ENCODE measurements at regions not wholly inside any gene's neighbourhood (a gene's known extent, or its start where the extent isn't known, plus 50 kb on each side); places are given as distances from the start of the nearest gene placed in this dataset.

DNA sequence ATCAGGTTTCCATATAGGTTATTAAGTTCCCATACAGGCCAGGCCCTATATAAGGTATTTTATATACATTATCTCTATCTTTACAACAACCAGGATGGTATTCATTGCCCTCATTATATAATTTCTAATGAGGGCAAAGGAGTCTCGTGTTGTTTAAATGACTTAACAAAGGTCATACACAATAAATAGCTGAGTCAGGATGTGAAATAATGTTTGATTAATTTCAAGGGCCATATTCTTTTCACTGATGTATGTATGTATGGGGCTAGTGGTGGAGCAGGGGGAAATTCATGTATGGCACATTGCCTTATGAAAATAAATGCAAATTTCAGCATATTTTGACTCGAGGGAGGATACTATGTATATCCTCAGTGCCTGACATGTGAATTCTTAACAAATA lies 200.7 kb downstream of the FAXC start:
- TF ChIP-seq TEAD4 (IDR thresholded peaks at IDR 0.05; ENCODE audit: borderline replicate concordance, insufficient read depth) (no peak), FOSL2 (IDR thresholded peaks at IDR 0.05; ENCODE audit: borderline replicate concordance, low read depth) (no peak), CTCF (IDR thresholded peaks at IDR 0.05) (no peak), YY1 (IDR thresholded peaks at IDR 0.05; ENCODE audit: low read depth) (no peak), RAD21 (IDR thresholded peaks at IDR 0.05; ENCODE audit: low read length) (no peak), REST (IDR thresholded peaks at IDR 0.05; ENCODE audit: low read depth, low read length) (no peak), PBX3 (IDR thresholded peaks at IDR 0.05) (no peak), EZH2phosphoT487 (IDR thresholded peaks at IDR 0.05; ENCODE audit: borderline replicate concordance, low read depth) (no peak), MXI1 (IDR thresholded peaks at IDR 0.05; ENCODE audit: low read depth, low read length) (no peak), TCF12 (IDR thresholded peaks at IDR 0.05) (no peak), POLR2AphosphoS5 (IDR thresholded peaks at IDR 0.05; ENCODE audit: low read depth, low read length) (no peak), EP300 (IDR thresholded peaks at IDR 0.05; ENCODE audit: borderline replicate concordance in 1 of 2, low read depth in 1 of 2, low read length in 1 of 2) (no peak), CHD2 (IDR thresholded peaks at IDR 0.05; ENCODE audit: low read length, partially characterized antibody) (no peak)
